Pancreas (tissue), 10 donors: ENCODE measurements at regions not wholly inside any gene's neighbourhood (a gene's known extent, or its start where the extent isn't known, plus 50 kb on each side); places are given as distances from the start of the nearest gene placed in this dataset.
"Not testable (repeated sequence)": the region's sequence is repeated elsewhere in the genome, so short reads cannot be mapped to it uniquely, and the experiment has no call there.

ENCODE experiments used
- ATAC-seq, 4 donors: fragments of 200-7000 bp; cut with Tn5 transposase; one replicate each; pipeline versions ENCODE4 v1.8.0 to v1.9.1; 2020; ENCODE audit warnings: mild to moderate bottlenecking in 4 of 4, moderate library complexity in 4 of 4
- DNase-seq, 6 donors: peaks; one replicate each; pipeline ENCODE4 v3.0.0-alpha.2; 2020
- FAIRE-seq: peaks from 2 replicates; lab custom pipeline; 2012; peaks lifted over from hg19 to GRCh38; lab: Jason Lieb, UNC
- H3K27ac ChIP-seq, 4 donors: fragments of 200-600 bp; sonication (generic); 1 replicate in 3 of 4; 2 replicates in 1 of 4; pipeline versions ENCODE4 v1.5.0 to v1.8.0; 2020
- H3K27me3 ChIP-seq, 4 donors: fragments of 200-600 bp; one replicate each; pipeline ENCODE4 v1.8.0; 2021
- H3K36me3 ChIP-seq, 3 donors: fragments of 200-600 bp; sonication (generic) in 1 of 3; one replicate each; pipeline versions ENCODE4 v1.5.0 to v1.8.0; 2020 to 2021
- H3K4me1 ChIP-seq, 3 donors: fragments of 200-600 bp; one replicate each; pipeline ENCODE4 v1.8.0; 2021
- H3K4me3 ChIP-seq, 4 donors: fragments of 200-600 bp; sonication (generic) in 2 of 4; one replicate each; pipeline versions ENCODE4 v1.5.0 to v1.8.0; 2020 to 2021
- H3K9me3 ChIP-seq, 4 donors: fragments of 200-600 bp; one replicate each; pipeline ENCODE4 v1.8.0; 2021
- CTCF ChIP-seq, 4 donors: fragments of 200-600 bp; sonication (generic) in 3 of 4; IDR thresholded peaks; one replicate each; pipeline versions ENCODE4 v1.5.0 to v1.8.0; 2021; ENCODE audit warnings: antibody characterized with exemption in 4 of 4
- WGBS, 2 donors: extraction: QIAGEN DNeasy Blood & Tissue Kit; methylation state at CpG; one replicate each; pipeline ENCODE4 v1.1.7; 2013; 5-methylcytosine and 5-hydroxymethylcytosine counted together
- intact Hi-C, 3 donors: fragments of 100-400 bp; cut with DNase I; formaldehyde crosslinking; loops; one replicate each; pipeline versions ENCODE4 v1.11.1 to v1.14.2; 2022
- donor health status: healthy with polysubstance abuse.
- donor health status: DM: no; HTN: no; CAD: no; lungs with moderate emphysema.
- donor health status: DM: no; HTN: no; CAD: no.
- donor health status: control.
- donor health status: control.
- donor health status: Bipolar disorder and iron deficiency.
- donor health status: DM: yes; HTN: yes; CAD: no.
- donor health status: DM: no; HTN: no; CAD: no.
- donor health status: DM: no; HTN: no; CAD: no.
- donor health status: DM: yes; HTN: yes; CAD: no.

GRCh38 chr5:12672141-12672540 is 767.9 kb upstream of the CTNND2 start:
- Histone ChIP-seq H3K4me3 (no peak overlapping the region), H3K27me3 (no peaks in the 10 kb centered on the region), H3K9me3 (no peaks in the 10 kb centered on the region), H3K36me3 (no peaks in the 10 kb centered on the region), H3K27ac (no peak overlapping the region), H3K4me1 (no peaks in the 10 kb centered on the region)
- TF ChIP-seq CTCF (IDR thresholded peaks at IDR 0.05), result no peak
- DNase-seq, result no peak
- no peak for ATAC-seq
- FAIRE-seq, result no peak
- intact Hi-C loops, result no loop called here
- WGBS, 2 donors, result 79 to 88% methylated on average over 3 of the region's 3 CpGs

- Histone ChIP-seq H3K4me1 (no peaks in the 10 kb centered on the region), H3K36me3 (no peaks in the 10 kb centered on the region), H3K27me3 (no peaks in the 10 kb centered on the region), H3K27ac (no peak overlapping the region), H3K4me3 (no peak overlapping the region), H3K9me3 (no peaks in the 10 kb centered on the region)
- ATAC-seq, result no peak
- no peak for FAIRE-seq
- 72 to 84% methylated on average over 2 of the region's 2 CpGs for WGBS, 2 donors
- TF ChIP-seq CTCF (IDR thresholded peaks at IDR 0.05), result no peak
- intact Hi-C loops, result no loop called here
- DNase-seq, result no peak
Observed at GRCh38 chr5:12669326-12669725, 765.1 kb upstream of the CTNND2 start.

GRCh38 chr5:12668564-12668963 is 764.3 kb upstream of the CTNND2 start:
- no peaks in the 10 kb centered on the region for H3K27me3 ChIP-seq
- WGBS, 2 donors, result 56 to 68% methylated on average over 4 of the region's 4 CpGs
- H3K4me3 ChIP-seq, result no peak overlapping the region
- no peaks in the 10 kb centered on the region for H3K36me3 ChIP-seq
- TF ChIP-seq CTCF (IDR thresholded peaks at IDR 0.05), result no peak
- H3K4me1 ChIP-seq, result no peaks in the 10 kb centered on the region
- DNase-seq (no peak), FAIRE-seq (no peak), ATAC-seq (no peak)
- no peak overlapping the region for H3K27ac ChIP-seq
- intact Hi-C loops, result no loop called here
- H3K9me3 ChIP-seq, result no peaks in the 10 kb centered on the region

GRCh38 chr5:12667818-12668217 is 763.6 kb upstream of the CTNND2 start:
- H3K27ac ChIP-seq, DNase-seq, intact Hi-C loops, H3K27me3 ChIP-seq, H3K4me3 ChIP-seq, FAIRE-seq, H3K9me3 ChIP-seq, H3K4me1 ChIP-seq, ATAC-seq, H3K36me3 ChIP-seq: not testable (repeated sequence)
- WGBS, 2 donors, result 64 to 75% methylated on average over 11 to 12 of the region's 12 CpGs

GRCh38 chr5:12665772-12666171 is 761.5 kb upstream of the CTNND2 start:
- H3K9me3 ChIP-seq, intact Hi-C loops, H3K4me3 ChIP-seq, ATAC-seq, FAIRE-seq, H3K36me3 ChIP-seq, DNase-seq, H3K27ac ChIP-seq, H3K27me3 ChIP-seq, H3K4me1 ChIP-seq: not testable (repeated sequence)
- 74 to 87% methylated on average over 8 of the region's 13 CpGs for WGBS, 2 donors

GRCh38 chr5:12662545-12663314 is 758.5 kb upstream of the CTNND2 start:
- TF ChIP-seq CTCF (IDR thresholded peaks at IDR 0.05), result no peak
- 79 to 83% methylated on average over 20 of the region's 20 CpGs for WGBS, 2 donors
- Histone ChIP-seq H3K27me3 (no peaks in the 10 kb centered on the region), H3K9me3 (no peaks in the 10 kb centered on the region), H3K27ac (no peak overlapping the region), H3K4me1 (no peaks in the 10 kb centered on the region), H3K4me3 (no peak overlapping the region), H3K36me3 (no peaks in the 10 kb centered on the region)
- DNase-seq (no peak), ATAC-seq (no peak), FAIRE-seq (no peak)
- intact Hi-C loops, result no loop called here
